PC-9 (cell line): ENCODE measurements at regions not wholly inside any gene's neighbourhood (a gene's known extent, or its start where the extent isn't known, plus 50 kb on each side); places are given as distances from the start of the nearest gene placed in this dataset.

Experiments
- BruUV-seq: library from RNA; stranded (reverse); fragments of 400-500 nt; replicated peaks from 2 replicates; lab custom pipeline; 2021; lab: Mats Ljungman, UMichigan
- CTCF ChIA-PET: fragments of 300-600 bp; sonication (Branson Sonifier 250); formaldehyde crosslinking; loops from one replicate; lab custom pipeline; 2022; ENCODE audit warnings: antibody characterized with exemption; lab: Charles Lee
- POLR2A ChIA-PET: fragments of 300-600 bp; sonication (Branson Sonifier 250); formaldehyde crosslinking; loops from one replicate; lab custom pipeline; 2022; ENCODE audit warnings: antibody characterized with exemption; ENCODE audit not compliant: unreplicated experiment; lab: Charles Lee
- DNase-seq, 2 experiments: peaks; one replicate each; pipeline versions ENCODE4 v3.0.0 to v3.0.0-alpha.2; 2015 to 2022; ENCODE audit warnings: mixed read lengths in 1 of 2
- H2AFZ ChIP-seq: fragments of 200-600 bp; sonication (generic); 2 replicates; pipeline ENCODE4 v1.8.1; 2017; ENCODE audit warnings: antibody characterized with exemption
- H3F3A ChIP-seq: fragments of 200-600 bp; sonication (generic); 2 replicates; pipeline ENCODE4 v1.8.1; 2017; ENCODE audit warnings: antibody characterized with exemption, mild to moderate bottlenecking, low read depth; ENCODE audit not compliant: insufficient read depth
- H3K27ac ChIP-seq: fragments of 200-600 bp; sonication (generic); 2 replicates; pipeline ENCODE4 v1.6.1; 2016; ENCODE audit warnings: mixed run types
- H3K27me3 ChIP-seq: fragments of 200-600 bp; sonication (generic); 2 replicates; pipeline ENCODE4 v1.6.1; 2016; ENCODE audit warnings: low read depth, mixed run types; ENCODE audit not compliant: insufficient read depth
- H3K36me3 ChIP-seq: fragments of 200-600 bp; sonication (generic); 2 replicates; pipeline ENCODE4 v1.6.1; 2016; ENCODE audit warnings: low read depth, mixed run types
- H3K4me1 ChIP-seq: fragments of 200-600 bp; sonication (generic); replicated peaks from 2 replicates; pipeline ENCODE4 v1.6.1; 2016; ENCODE audit warnings: mixed run types; ENCODE audit not compliant: insufficient read depth
- H3K4me2 ChIP-seq: fragments of 200-600 bp; sonication (generic); 2 replicates; pipeline ENCODE4 v1.6.1; 2017; ENCODE audit warnings: mixed run types
- H3K4me3 ChIP-seq: fragments of 200-600 bp; sonication (generic); 2 replicates; pipeline ENCODE4 v1.6.1; 2016; ENCODE audit warnings: mixed run types
- H3K79me2 ChIP-seq: fragments of 200-600 bp; sonication (generic); 2 replicates; pipeline ENCODE4 v1.6.1; 2017; ENCODE audit warnings: low read depth, mixed run types
- H3K9me2 ChIP-seq: fragments of 200-600 bp; sonication (generic); 2 replicates; pipeline ENCODE4 v1.8.1; 2017; ENCODE audit warnings: mild to moderate bottlenecking; ENCODE audit not compliant: insufficient read depth
- H3K9me3 ChIP-seq: fragments of 200-600 bp; sonication (generic); 2 replicates; pipeline ENCODE4 v1.8.1; 2016; ENCODE audit warnings: low read depth; ENCODE audit not compliant: insufficient read depth
- H4K20me1 ChIP-seq: fragments of 200-600 bp; sonication (generic); 2 replicates; pipeline ENCODE4 v1.8.1; 2017; ENCODE audit not compliant: insufficient read depth
- EZH2 ChIP-seq: fragments of 200-600 bp; sonication (generic); IDR thresholded peaks from 2 replicates; pipeline ENCODE4 v1.8.0; 2017; ENCODE audit warnings: antibody characterized with exemption, low read depth
- intact Hi-C: fragments of 100-400 bp; cut with micrococcal nuclease; formaldehyde crosslinking; loops from one replicate; pipeline ENCODE4 v1.10.0; 2022; ENCODE audit not compliant: unreplicated experiment
- TF ChIP-seq, protein P1 (sequence below): fragments of 200-600 bp; sonication (generic); conservative IDR thresholded peaks from 2 replicates; pipeline ENCODE4 v1.6.1; 2017; ENCODE audit warnings: mixed run types, antibody characterized with exemption, mild to moderate bottlenecking, moderate library complexity

DNA sequence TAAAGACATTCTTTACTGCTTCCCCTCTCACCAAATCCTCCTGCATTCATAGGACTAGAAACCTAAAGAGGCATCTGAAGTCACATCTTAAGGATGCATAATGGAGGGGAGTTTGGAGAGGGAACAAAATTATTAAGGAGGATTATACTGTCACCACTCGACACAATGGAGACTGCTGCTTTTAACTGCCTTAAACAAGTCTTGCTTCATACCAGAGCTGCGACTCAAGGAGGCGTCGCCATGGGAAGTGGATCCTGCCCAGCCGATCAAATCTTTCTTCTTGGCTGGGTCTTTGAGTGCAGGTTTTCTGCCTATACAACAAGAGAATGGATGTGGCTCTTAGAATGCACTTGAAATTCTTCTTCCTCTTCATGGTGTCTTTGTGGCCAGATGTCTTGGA lies 66.7 kb upstream of the FOXE1 start:
- ChIA-PET POLR2A (interaction anchor here (0.7 kb wide), 1 partner anchor 34 kb away, joined by 5 read pairs; no protein-coding TSS in a partner anchor), CTCF (interaction anchor here (0.6 kb wide), 1 partner anchor 55 kb away, joined by 3 read pairs; no protein-coding TSS in a partner anchor)
- H3K36me3 ChIP-seq = no peaks in the 10 kb centered on the region
- no peak for TF ChIP-seq EZH2
- no TSS peak for BruUV-seq
- intact Hi-C loops = loop anchor here (1.0 kb wide), 1 partner anchor 72 kb away; no protein-coding TSS in a partner anchor
- no peak overlapping the region for H3K4me3 ChIP-seq
- H3K9me2 ChIP-seq = no peaks in the 10 kb centered on the region
- H3K4me1 ChIP-seq = peaks cover 23% of the 10 kb centered on the region
- peak overlapping the region; percentile 50 for H3K4me2 ChIP-seq
- no peaks in the 10 kb centered on the region for H3F3A ChIP-seq
- no peaks in the 10 kb centered on the region for H3K27me3 ChIP-seq
- H2AFZ ChIP-seq = peak overlapping the region; percentile 30; the same call in 1 of the 2 replicates
- H3K9me3 ChIP-seq = no peaks in the 10 kb centered on the region
- no peaks in the 10 kb centered on the region for H3K79me2 ChIP-seq
- DNase-seq = peak; percentile 49 to 65
- H4K20me1 ChIP-seq = no peaks in the 10 kb centered on the region
- peak overlapping the region; percentile 35 for H3K27ac ChIP-seq

GRCh38 chr9:97787551-97787950 lies 65.5 kb upstream of the FOXE1 start:
- Histone ChIP-seq H3K9me2 (no peaks in the 10 kb centered on the region), H3K4me1 (peaks cover 23% of the 10 kb centered on the region), H3K79me2 (no peaks in the 10 kb centered on the region), H2AFZ (no peak overlapping the region), H3K27me3 (no peaks in the 10 kb centered on the region), H3K27ac (no peak overlapping the region), H3K4me3 (no peak overlapping the region), H3K9me3 (no peaks in the 10 kb centered on the region), H3K4me2 (no peak overlapping the region), H3K36me3 (no peaks in the 10 kb centered on the region), H4K20me1 (no peaks in the 10 kb centered on the region), H3F3A (peaks cover 4% of the 10 kb centered on the region; the same call in 1 of the 2 replicates)
- ChIA-PET POLR2A (no interaction called here), CTCF (no interaction called here)
- BruUV-seq = no TSS peak
- intact Hi-C loops = no loop called here
- TF ChIP-seq, protein P1, sequence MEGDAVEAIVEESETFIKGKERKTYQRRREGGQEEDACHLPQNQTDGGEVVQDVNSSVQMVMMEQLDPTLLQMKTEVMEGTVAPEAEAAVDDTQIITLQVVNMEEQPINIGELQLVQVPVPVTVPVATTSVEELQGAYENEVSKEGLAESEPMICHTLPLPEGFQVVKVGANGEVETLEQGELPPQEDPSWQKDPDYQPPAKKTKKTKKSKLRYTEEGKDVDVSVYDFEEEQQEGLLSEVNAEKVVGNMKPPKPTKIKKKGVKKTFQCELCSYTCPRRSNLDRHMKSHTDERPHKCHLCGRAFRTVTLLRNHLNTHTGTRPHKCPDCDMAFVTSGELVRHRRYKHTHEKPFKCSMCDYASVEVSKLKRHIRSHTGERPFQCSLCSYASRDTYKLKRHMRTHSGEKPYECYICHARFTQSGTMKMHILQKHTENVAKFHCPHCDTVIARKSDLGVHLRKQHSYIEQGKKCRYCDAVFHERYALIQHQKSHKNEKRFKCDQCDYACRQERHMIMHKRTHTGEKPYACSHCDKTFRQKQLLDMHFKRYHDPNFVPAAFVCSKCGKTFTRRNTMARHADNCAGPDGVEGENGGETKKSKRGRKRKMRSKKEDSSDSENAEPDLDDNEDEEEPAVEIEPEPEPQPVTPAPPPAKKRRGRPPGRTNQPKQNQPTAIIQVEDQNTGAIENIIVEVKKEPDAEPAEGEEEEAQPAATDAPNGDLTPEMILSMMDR = no peak
- no peak for TF ChIP-seq EZH2
- no peak for DNase-seq

DNA sequence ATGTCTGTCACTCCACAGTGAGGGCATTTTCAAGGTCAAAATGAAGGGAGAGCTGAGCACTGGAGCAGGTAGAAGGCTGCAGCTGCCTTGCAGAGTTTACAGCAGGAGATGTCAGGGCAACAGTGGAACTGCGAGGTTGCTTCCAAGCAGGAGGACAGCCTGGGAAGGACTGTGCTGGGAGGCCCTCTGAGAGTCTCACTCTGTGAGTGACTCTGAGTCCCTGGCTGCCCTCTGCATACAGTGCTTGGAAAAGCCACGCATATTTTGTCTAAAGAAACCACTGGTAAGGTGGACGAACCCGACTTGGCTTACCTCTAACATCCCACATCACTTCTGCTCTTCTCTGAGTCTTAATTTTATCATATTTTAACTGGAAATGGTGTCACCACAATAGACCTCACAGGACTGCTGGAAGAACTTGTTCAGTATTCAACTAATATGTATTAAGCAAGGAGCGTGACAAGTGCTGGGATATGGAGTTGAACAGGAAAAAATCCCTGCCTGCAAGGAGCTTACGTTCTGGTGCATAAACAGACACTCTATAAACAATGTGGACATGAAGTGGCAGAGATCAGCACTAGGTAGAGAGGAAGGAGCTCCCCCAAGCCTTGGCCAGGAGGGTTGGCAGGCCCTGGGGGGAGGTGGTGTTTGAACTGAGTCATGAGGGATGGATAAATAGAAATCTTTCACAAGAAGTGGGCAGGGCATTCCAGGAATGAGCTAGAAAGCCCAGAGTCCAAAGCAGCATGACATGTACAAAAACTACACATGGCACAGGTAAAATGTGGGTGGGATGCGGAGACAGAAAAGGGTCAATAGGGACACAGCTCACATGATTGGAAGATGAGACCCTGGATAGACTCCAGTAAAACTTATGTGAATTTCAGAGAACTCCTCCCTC lies 64.0 kb upstream of the FOXE1 start:
- no TSS peak for BruUV-seq
- no peaks in the 10 kb centered on the region for H3K27me3 ChIP-seq
- no peaks in the 10 kb centered on the region for H3K9me3 ChIP-seq
- H3K36me3 ChIP-seq = no peaks in the 10 kb centered on the region
- H3K4me1 ChIP-seq = peaks cover 23% of the 10 kb centered on the region
- peaks cover 7% of the 10 kb centered on the region; the same call in 1 of the 2 replicates for H3F3A ChIP-seq
- no peak overlapping the region for H3K27ac ChIP-seq
- no peak for TF ChIP-seq EZH2
- TF ChIP-seq, protein P1 = no peak
- H4K20me1 ChIP-seq = no peaks in the 10 kb centered on the region
- intact Hi-C loops = no loop called here
- ChIA-PET CTCF (no interaction called here), POLR2A (no interaction called here)
- H3K9me2 ChIP-seq = no peaks in the 10 kb centered on the region
- no peak overlapping the region for H3K4me2 ChIP-seq
- DNase-seq = peak in 1 of 2 experiments; percentile 64
- H2AFZ ChIP-seq = no peak overlapping the region
- no peak overlapping the region for H3K4me3 ChIP-seq
- H3K79me2 ChIP-seq = no peaks in the 10 kb centered on the region
